ENCODE measurements at regions not wholly inside any gene's neighbourhood (a gene's known extent, or its start where the extent isn't known, plus 50 kb on each side); places are given as distances from the start of the nearest gene placed in this dataset.
A peak's percentile ranks its signal among the peaks of the same experiment; 100 is the strongest.
"Not testable (repeated sequence)": the region's sequence is repeated elsewhere in the genome, so short reads cannot be mapped to it uniquely, and the experiment has no call there.

GRCh38 chr13:112159575-112160547, 92.9 kb downstream of the SOX1 start:
- no peaks in the 10 kb centered on the region for H3K36me3 Mint-ChIP-seq
- CTCF ChIA-PET = no interaction called here
- H3K27ac Mint-ChIP-seq = no peak overlapping the region
- no peaks in the 10 kb centered on the region for H3K9me3 Mint-ChIP-seq (ENCODE audit: low read depth)
- no peak overlapping the region for H3K4me3 Mint-ChIP-seq
- DNase-seq (no peak), ATAC-seq (no peak)
- peaks cover 15% of the 10 kb centered on the region for H3K27me3 Mint-ChIP-seq
- H3K4me1 Mint-ChIP-seq = no peaks in the 10 kb centered on the region

GRCh38 chr13:112160558-112160957, 93.6 kb downstream of the SOX1 start:
- no peak overlapping the region for H3K4me3 Mint-ChIP-seq
- CTCF ChIA-PET = no interaction called here
- H3K36me3 Mint-ChIP-seq = no peaks in the 10 kb centered on the region
- no peak for DNase-seq
- H3K27me3 Mint-ChIP-seq = peaks cover 15% of the 10 kb centered on the region
- no peaks in the 10 kb centered on the region for H3K4me1 Mint-ChIP-seq
- no peaks in the 10 kb centered on the region for H3K9me3 Mint-ChIP-seq (ENCODE audit: low read depth)
- H3K27ac Mint-ChIP-seq = no peak overlapping the region
- ATAC-seq = no peak

- H3K4me3 Mint-ChIP-seq = no peak overlapping the region
- no peak overlapping the region for H3K27ac Mint-ChIP-seq
- CTCF ChIA-PET = no interaction called here
- no peak for ATAC-seq
- H3K36me3 Mint-ChIP-seq = no peaks in the 10 kb centered on the region
- H3K4me1 Mint-ChIP-seq = no peaks in the 10 kb centered on the region
- peaks cover 17% of the 10 kb centered on the region for H3K27me3 Mint-ChIP-seq
- H3K9me3 Mint-ChIP-seq (ENCODE audit: low read depth) = no peaks in the 10 kb centered on the region
- DNase-seq = no peak
Observed at GRCh38 chr13:112161521-112162301, 94.8 kb downstream of the SOX1 start.

- H3K27ac Mint-ChIP-seq; H3K4me1 Mint-ChIP-seq; CTCF ChIA-PET; H3K4me3 Mint-ChIP-seq; ATAC-seq; H3K36me3 Mint-ChIP-seq; H3K9me3 Mint-ChIP-seq (ENCODE audit: low read depth); DNase-seq: not testable (repeated sequence)
- H3K27me3 Mint-ChIP-seq = peaks cover 17% of the 10 kb centered on the region
Observed at GRCh38 chr13:112163691-112164660, 97.0 kb downstream of the SOX1 start.

GRCh38 chr13:112165712-112166111, 98.8 kb downstream of the SOX1 start:
- Mint-ChIP-seq H3K27ac (no peak overlapping the region), H3K4me3 (no peak overlapping the region)
- CTCF ChIA-PET = no interaction called here

GRCh38 chr13:112168761-112169160, 101.8 kb downstream of the SOX1 start:
- H3K9me3 Mint-ChIP-seq (ENCODE audit: low read depth) = peaks cover 1% of the 10 kb centered on the region
- no peak overlapping the region for H3K27ac Mint-ChIP-seq
- ATAC-seq (no peak), DNase-seq (no peak)
- CTCF ChIA-PET = no interaction called here
- peaks cover 2% of the 10 kb centered on the region for H3K27me3 Mint-ChIP-seq
- H3K4me1 Mint-ChIP-seq = no peaks in the 10 kb centered on the region
- H3K4me3 Mint-ChIP-seq = no peak overlapping the region
- no peaks in the 10 kb centered on the region for H3K36me3 Mint-ChIP-seq

More at GRCh38 chr13:112165712-112166111, 98.8 kb downstream of the SOX1 start:
- Mint-ChIP-seq H3K4me1 (no peaks in the 10 kb centered on the region), H3K9me3 (ENCODE audit: low read depth) (no peaks in the 10 kb centered on the region), H3K27me3 (peaks cover 12% of the 10 kb centered on the region), H3K36me3 (no peaks in the 10 kb centered on the region)
- no peak for DNase-seq
- ATAC-seq = no peak

GRCh38 chr13:112169941-112170822, 103.2 kb downstream of the SOX1 start:
- no peak overlapping the region for H3K4me3 Mint-ChIP-seq
- H3K4me1 Mint-ChIP-seq = no peaks in the 10 kb centered on the region
- no peaks in the 10 kb centered on the region for H3K36me3 Mint-ChIP-seq
- peaks cover 2% of the 10 kb centered on the region for H3K27me3 Mint-ChIP-seq
- no peak for ATAC-seq
- no peak for DNase-seq
- peaks cover 7% of the 10 kb centered on the region for H3K9me3 Mint-ChIP-seq (ENCODE audit: low read depth)
- H3K27ac Mint-ChIP-seq = no peak overlapping the region
- CTCF ChIA-PET = no interaction called here

- no peaks in the 10 kb centered on the region for H3K36me3 Mint-ChIP-seq
- peak; percentile 31 for DNase-seq
- CTCF ChIA-PET = no interaction called here
- H3K4me1 Mint-ChIP-seq = no peaks in the 10 kb centered on the region
- no peak overlapping the region for H3K27ac Mint-ChIP-seq
- peaks cover 2% of the 10 kb centered on the region for H3K27me3 Mint-ChIP-seq
- no peak for ATAC-seq
- H3K9me3 Mint-ChIP-seq (ENCODE audit: low read depth) = peaks cover 7% of the 10 kb centered on the region
- H3K4me3 Mint-ChIP-seq = no peak overlapping the region
Observed at GRCh38 chr13:112170823-112171569, 104.0 kb downstream of the SOX1 start.

GRCh38 chr13:112171570-112171965, 104.6 kb downstream of the SOX1 start:
- ATAC-seq (no peak), DNase-seq (no peak)
- H3K9me3 Mint-ChIP-seq (ENCODE audit: low read depth) = peaks cover 7% of the 10 kb centered on the region
- no peak overlapping the region for H3K4me3 Mint-ChIP-seq
- H3K4me1 Mint-ChIP-seq = no peaks in the 10 kb centered on the region
- CTCF ChIA-PET = no interaction called here
- no peaks in the 10 kb centered on the region for H3K36me3 Mint-ChIP-seq
- H3K27ac Mint-ChIP-seq = no peak overlapping the region
- no peaks in the 10 kb centered on the region for H3K27me3 Mint-ChIP-seq

- H3K36me3 Mint-ChIP-seq = no peaks in the 10 kb centered on the region
- no peaks in the 10 kb centered on the region for H3K4me1 Mint-ChIP-seq
- no peak overlapping the region for H3K4me3 Mint-ChIP-seq
- no peaks in the 10 kb centered on the region for H3K27me3 Mint-ChIP-seq
- H3K27ac Mint-ChIP-seq = no peak overlapping the region
- CTCF ChIA-PET = no interaction called here
- peak; percentile 9 for DNase-seq
- ATAC-seq = no peak
- H3K9me3 Mint-ChIP-seq (ENCODE audit: low read depth) = peaks cover 7% of the 10 kb centered on the region
Observed at GRCh38 chr13:112172017-112172416, 105.1 kb downstream of the SOX1 start.

- no peak overlapping the region for H3K27ac Mint-ChIP-seq
- ATAC-seq (no peak), DNase-seq (peak; percentile 28)
- CTCF ChIA-PET = no interaction called here
- H3K36me3 Mint-ChIP-seq = no peaks in the 10 kb centered on the region
- no peaks in the 10 kb centered on the region for H3K4me1 Mint-ChIP-seq
- no peaks in the 10 kb centered on the region for H3K27me3 Mint-ChIP-seq
- H3K9me3 Mint-ChIP-seq (ENCODE audit: low read depth) = peaks cover 7% of the 10 kb centered on the region
- no peak overlapping the region for H3K4me3 Mint-ChIP-seq
Observed at GRCh38 chr13:112172641-112173251, 105.8 kb downstream of the SOX1 start.
